Hematopoietic multipotent progenitor cell (in vitro differentiated cells): ENCODE measurements at regions not wholly inside any gene's neighbourhood (a gene's known extent, or its start where the extent isn't known, plus 50 kb on each side); places are given as distances from the start of the nearest gene placed in this dataset.
"Not testable (repeated sequence)": the region's sequence is repeated elsewhere in the genome, so short reads cannot be mapped to it uniquely, and the experiment has no call there.

Source experiments
- DNase-seq, 3 donors: peaks; one replicate each; pipeline ENCODE4 v3.0.0-alpha.2; 2011 to 2015; ENCODE audit warnings: low read depth in 2 of 3, low spot score in 2 of 3

- peak in 2 of 3 donors; percentile 67 to 79 for DNase-seq
Observed at GRCh38 chr5:174532455-174533453, 191.6 kb upstream of the MSX2 start.

- peak in 2 of 3 donors; percentile 44 to 60 for DNase-seq
Observed at GRCh38 chr5:174533751-174534241, 190.6 kb upstream of the MSX2 start.

GRCh38 chr5:174535669-174536068 is 188.7 kb upstream of the MSX2 start:
- DNase-seq: no peak

DNA sequence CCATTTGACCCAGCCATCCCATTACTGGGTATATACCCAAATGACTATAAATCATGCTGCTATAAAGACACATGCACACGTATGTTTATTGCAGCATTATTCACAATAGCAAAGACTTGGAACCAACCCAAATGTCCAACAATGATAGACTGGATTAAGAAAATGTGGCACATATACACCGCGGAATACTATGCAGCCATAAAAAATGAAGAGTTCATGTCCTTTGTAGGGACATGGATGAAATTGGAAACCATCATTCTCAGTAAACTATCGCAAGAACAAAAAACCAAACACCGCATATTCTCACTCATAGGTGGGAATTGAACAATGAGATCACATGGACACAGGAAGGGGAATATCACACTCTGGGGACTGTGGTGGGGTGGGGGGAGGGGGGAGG is 184.6 kb upstream of the MSX2 start:
- DNase-seq: not testable (repeated sequence)

DNA sequence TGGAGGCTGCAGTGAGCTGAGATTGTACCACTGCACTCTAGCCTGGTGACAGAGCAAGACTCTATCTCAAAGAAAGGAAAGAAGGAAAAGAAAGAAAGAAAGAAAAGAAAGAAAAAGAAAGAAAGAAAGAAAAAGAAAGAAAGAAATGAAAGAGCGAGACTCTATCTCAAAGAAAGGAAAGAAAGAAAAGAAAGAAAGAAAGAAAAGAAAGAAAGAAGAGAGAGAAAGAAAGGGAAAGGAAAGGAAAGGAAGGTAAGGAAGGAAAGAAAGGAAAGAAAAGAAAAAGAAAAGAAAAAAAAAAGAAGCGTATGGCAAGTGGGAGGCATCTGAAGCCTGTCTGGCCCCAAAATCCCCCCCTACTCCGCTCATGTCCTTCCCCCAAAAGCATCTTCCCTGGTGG is 182.3 kb upstream of the MSX2 start:
- no peak for DNase-seq

DNA sequence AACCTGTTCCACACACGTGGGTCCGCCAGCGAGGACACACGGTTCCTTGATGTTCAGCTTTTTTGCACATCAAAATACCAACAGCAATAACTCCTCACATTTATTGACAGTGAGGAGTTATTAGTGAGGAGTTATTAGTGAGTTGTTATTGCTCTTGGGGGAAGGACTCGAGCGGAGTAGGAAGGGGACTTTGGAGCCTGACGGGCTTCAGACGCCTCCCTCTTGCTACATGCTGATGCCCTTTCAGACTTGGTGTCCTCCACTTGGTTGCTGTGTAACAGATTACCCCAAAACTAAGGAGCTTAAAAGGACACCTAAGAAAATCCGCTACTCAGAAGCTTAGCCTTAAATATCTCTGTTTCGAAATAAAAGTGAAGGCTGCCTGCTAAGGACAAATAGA is 181.9 kb upstream of the MSX2 start:
- no peak for DNase-seq

GRCh38 chr5:174545926-174546325 is 178.5 kb upstream of the MSX2 start:
- DNase-seq: no peak

- no peak for DNase-seq
Observed at GRCh38 chr5:174547814-174548213, 176.6 kb upstream of the MSX2 start.

DNA sequence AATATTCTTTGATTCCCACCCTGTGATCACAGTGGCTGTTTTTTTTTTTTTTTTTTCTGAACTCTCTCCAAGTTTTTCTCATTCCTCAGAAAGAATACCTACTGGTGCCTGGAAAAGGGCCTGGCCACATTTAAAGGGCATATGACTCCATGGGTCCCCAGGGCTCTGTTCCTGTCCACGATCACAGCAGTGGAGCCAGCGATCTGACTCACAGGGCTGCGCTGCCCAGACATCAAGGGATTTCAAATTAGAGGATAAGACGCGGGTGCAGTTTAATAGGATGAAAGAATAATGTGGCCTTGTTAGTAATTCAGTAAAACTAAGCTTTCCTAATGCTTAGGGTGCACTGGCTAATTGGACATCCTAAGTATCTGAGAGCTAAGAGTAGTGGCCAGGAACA is 175.1 kb upstream of the MSX2 start:
- no peak for DNase-seq

- DNase-seq: no peak
Observed at GRCh38 chr5:174550026-174550425, 174.4 kb upstream of the MSX2 start.

DNA sequence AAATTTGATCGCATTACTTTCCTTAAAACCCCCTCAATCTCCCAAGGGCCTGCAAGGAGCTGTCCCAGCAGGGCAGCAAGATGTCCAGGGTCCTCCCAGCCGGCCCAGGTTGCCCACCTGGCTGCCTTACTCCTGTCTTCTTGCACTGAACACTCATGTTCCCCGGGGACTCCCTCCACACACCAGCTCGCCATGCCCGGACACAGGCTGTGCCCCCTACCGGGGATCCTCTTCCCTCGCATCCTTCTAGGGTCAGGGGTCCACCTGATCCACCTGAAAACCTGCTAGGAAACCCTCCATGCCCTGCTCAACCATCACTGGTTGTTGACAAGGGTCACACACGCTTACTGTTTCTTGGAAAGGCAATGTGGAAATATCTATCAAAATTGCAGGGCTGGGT is 172.0 kb upstream of the MSX2 start:
- no peak for DNase-seq

DNA sequence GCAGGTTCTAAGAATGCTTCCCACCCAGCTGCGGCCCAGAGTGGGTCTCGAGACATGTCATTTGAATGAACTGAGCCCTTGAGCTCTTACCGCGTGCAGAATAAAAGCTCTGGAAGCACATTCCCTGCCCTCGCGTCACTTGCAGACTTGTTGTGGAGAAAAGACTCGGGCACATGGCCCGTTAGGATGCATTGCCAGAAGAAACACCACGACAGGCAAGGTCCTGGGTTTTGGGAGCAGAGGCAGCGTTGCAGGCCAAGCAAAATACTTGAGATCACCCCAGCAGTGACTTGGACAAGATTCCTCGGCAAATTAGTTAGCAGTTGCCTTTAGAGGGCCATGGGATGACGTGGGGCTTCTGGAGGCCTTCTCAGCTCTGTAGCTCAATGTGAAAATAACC is 170.8 kb upstream of the MSX2 start:
- no peak for DNase-seq

- no peak for DNase-seq
Observed at GRCh38 chr5:174555726-174556125, 168.7 kb upstream of the MSX2 start.

GRCh38 chr5:174556756-174557155 is 167.6 kb upstream of the MSX2 start:
- DNase-seq: no peak

- DNase-seq: no peak
Observed at GRCh38 chr5:174558190-174558589, 166.2 kb upstream of the MSX2 start.

- DNase-seq: no peak
Observed at GRCh38 chr5:174559141-174559540, 165.2 kb upstream of the MSX2 start.

DNA sequence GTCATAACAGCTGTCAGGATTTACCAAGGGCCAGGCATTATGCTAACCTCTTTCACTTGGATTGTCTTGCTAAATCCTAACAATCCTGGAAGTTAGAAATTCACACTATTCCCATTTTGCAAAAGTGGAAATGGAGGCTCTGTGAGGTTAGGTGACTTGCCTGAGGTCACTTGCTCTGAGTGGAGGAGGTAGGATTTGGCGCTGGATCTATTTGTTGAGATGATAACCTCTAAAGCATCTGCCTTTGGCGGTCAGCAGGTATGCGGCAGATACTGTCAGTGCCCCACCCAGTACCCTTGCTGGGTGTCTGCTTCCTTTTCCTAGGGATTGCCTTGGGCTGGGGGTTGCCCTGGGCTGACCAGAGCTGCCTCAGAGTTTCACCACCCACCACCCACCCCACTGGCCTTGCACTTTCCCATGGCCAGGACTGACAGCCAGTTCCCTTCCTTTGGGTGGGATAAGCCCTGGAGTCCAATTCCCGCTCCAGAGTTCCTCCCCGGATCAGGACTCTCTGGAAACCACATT is 164.8 kb upstream of the MSX2 start:
- DNase-seq: no peak

GRCh38 chr5:174560861-174561260 is 163.5 kb upstream of the MSX2 start:
- DNase-seq: no peak

DNA sequence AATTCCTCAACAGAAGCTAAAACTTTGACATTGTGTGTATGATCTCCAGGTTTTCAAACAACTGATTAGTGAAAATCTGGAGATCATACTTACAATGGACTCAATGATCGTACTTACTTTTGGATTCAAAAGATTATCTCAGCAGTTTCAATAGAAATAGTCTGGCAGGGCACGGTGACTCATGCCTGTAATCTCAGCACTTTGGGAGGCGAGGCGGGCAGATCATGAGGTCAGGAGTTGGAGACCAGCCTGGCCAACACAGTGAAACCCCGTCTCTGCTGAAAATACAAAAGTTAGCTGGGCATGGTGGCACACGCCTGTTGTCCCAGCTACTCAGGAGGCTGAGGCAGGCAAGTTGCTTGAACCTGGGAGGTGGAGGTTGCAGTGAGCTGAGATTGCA is 161.3 kb upstream of the MSX2 start:
- DNase-seq: not testable (repeated sequence)

- DNase-seq: no peak
Observed at GRCh38 chr5:174563899-174564298, 160.5 kb upstream of the MSX2 start.

DNA sequence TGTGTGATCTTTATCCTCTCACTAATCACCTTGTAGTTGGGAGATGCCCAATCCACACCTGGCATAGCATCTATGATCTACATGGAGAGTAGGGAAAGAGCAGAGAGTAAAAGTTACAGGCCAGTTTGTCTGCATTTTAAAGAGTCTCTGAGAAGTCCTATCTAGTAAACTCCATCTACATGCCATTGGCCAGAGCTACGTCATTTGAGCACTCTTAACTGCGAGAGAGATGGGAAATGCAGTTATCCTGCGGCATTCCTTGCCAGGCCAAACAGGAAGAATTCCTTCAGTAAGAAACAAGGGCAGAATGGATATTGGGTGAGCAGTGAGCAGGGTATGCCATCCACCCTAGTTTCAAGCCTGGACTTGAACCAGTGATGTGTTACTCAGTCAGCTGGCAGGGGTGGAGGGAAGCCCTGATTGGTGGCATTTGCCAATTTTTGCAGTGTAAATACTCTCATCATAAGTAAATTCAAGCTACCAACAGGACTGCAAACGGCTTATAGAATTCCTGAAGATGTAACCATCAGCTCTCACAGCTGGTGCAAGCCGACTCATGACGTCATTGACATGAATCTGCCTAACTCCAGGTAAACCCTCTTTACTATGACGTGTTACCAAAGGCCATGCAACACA is 156.8 kb upstream of the MSX2 start:
- no peak for DNase-seq

GRCh38 chr5:174570662-174571061 is 153.7 kb upstream of the MSX2 start:
- DNase-seq: no peak
